NCI-H460 (cell line): ENCODE measurements at regions not wholly inside any gene's neighbourhood (a gene's known extent, or its start where the extent isn't known, plus 50 kb on each side); places are given as distances from the start of the nearest gene placed in this dataset.
"Not testable (repeated sequence)": the region's sequence is repeated elsewhere in the genome, so short reads cannot be mapped to it uniquely, and the experiment has no call there.

Experiments used
- DNase-seq: peaks from one replicate; pipeline ENCODE4 v3.0.0-alpha.2; 2016; ENCODE audit warnings: low read depth; ENCODE audit errors: extremely low read depth

- no peak for DNase-seq
Measured at GRCh38 chr4:81617545-81617944, 145.8 kb upstream of the RASGEF1B start.

GRCh38 chr4:81611221-81611620 is 139.5 kb upstream of the RASGEF1B start:
- DNase-seq = no peak

GRCh38 chr4:81609844-81610243 is 138.1 kb upstream of the RASGEF1B start:
- DNase-seq = no peak

GRCh38 chr4:81607950-81608349 is 136.2 kb upstream of the RASGEF1B start:
- DNase-seq = no peak

- no peak for DNase-seq
Measured at GRCh38 chr4:81606801-81607501, 135.2 kb upstream of the RASGEF1B start.

- no peak for DNase-seq
Measured at GRCh38 chr4:81606166-81606565, 134.5 kb upstream of the RASGEF1B start.

- no peak for DNase-seq
Measured at GRCh38 chr4:81605271-81605670, 133.6 kb upstream of the RASGEF1B start.

GRCh38 chr4:81604683-81605218 is 133.0 kb upstream of the RASGEF1B start:
- DNase-seq = no peak

GRCh38 chr4:81602854-81603253 is 131.1 kb upstream of the RASGEF1B start:
- DNase-seq = no peak

- no peak for DNase-seq
Measured at GRCh38 chr4:81601358-81601694, 129.6 kb upstream of the RASGEF1B start.

GRCh38 chr4:81600520-81601357 is 129.0 kb upstream of the RASGEF1B start:
- DNase-seq = no peak

- no peak for DNase-seq
Measured at GRCh38 chr4:81599742-81600380, 128.2 kb upstream of the RASGEF1B start.

- no peak for DNase-seq
Measured at GRCh38 chr4:81595798-81596610, 124.3 kb upstream of the RASGEF1B start.

GRCh38 chr4:81595287-81595686 is 123.6 kb upstream of the RASGEF1B start:
- no peak for DNase-seq

GRCh38 chr4:81594490-81595159 is 122.9 kb upstream of the RASGEF1B start:
- DNase-seq = no peak

- DNase-seq = no peak
Measured at GRCh38 chr4:81592701-81593100, 121.0 kb upstream of the RASGEF1B start.

- no peak for DNase-seq
Measured at GRCh38 chr4:81590596-81590995, 118.9 kb upstream of the RASGEF1B start.

GRCh38 chr4:81589262-81589661 is 117.6 kb upstream of the RASGEF1B start:
- no peak for DNase-seq

- no peak for DNase-seq
Measured at GRCh38 chr4:81586706-81587105, 115.0 kb upstream of the RASGEF1B start.

GRCh38 chr4:81580994-81581374 is 109.3 kb upstream of the RASGEF1B start:
- DNase-seq = not testable (repeated sequence)
